GM10266 (cell line): ENCODE measurements at regions not wholly inside any gene's neighbourhood (a gene's known extent, or its start where the extent isn't known, plus 50 kb on each side); places are given as distances from the start of the nearest gene placed in this dataset.

ENCODE experiments used
- DNase-seq: peaks from one replicate; pipeline ENCODE4 v3.0.0; 2012; ENCODE audit errors: extremely low spot score
- TF ChIP-seq, protein P1 (sequence below): IDR thresholded peaks from 2 replicates; pipeline ENCODE4 v1.5.1; 2012; ENCODE audit warnings: mild to moderate bottlenecking, low read depth; ENCODE audit not compliant: control insufficient read depth, insufficient read depth; ENCODE audit errors: missing control alignments

DNA sequence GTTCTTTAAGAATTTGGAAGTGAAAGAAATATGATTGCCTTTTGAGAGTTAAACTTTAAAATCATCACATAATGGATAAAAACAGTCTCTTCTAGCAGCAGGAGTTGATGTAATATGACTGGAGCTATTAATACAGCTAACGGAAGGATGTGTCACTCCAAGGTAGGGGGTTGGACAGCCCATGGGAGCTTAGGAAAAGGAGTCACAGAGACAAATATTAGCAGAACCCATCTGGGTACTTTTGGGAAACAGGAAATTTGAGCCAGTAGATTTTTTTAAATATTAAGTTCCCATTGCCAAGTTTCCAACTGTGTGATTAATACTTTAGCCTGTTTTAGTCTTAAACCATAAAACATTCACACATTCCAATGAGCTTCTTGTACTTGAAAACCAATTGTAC is 164.7 kb upstream of the RIMS1 start:
- TF ChIP-seq, protein P1, sequence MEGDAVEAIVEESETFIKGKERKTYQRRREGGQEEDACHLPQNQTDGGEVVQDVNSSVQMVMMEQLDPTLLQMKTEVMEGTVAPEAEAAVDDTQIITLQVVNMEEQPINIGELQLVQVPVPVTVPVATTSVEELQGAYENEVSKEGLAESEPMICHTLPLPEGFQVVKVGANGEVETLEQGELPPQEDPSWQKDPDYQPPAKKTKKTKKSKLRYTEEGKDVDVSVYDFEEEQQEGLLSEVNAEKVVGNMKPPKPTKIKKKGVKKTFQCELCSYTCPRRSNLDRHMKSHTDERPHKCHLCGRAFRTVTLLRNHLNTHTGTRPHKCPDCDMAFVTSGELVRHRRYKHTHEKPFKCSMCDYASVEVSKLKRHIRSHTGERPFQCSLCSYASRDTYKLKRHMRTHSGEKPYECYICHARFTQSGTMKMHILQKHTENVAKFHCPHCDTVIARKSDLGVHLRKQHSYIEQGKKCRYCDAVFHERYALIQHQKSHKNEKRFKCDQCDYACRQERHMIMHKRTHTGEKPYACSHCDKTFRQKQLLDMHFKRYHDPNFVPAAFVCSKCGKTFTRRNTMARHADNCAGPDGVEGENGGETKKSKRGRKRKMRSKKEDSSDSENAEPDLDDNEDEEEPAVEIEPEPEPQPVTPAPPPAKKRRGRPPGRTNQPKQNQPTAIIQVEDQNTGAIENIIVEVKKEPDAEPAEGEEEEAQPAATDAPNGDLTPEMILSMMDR: no peak
- DNase-seq: no peak

DNA sequence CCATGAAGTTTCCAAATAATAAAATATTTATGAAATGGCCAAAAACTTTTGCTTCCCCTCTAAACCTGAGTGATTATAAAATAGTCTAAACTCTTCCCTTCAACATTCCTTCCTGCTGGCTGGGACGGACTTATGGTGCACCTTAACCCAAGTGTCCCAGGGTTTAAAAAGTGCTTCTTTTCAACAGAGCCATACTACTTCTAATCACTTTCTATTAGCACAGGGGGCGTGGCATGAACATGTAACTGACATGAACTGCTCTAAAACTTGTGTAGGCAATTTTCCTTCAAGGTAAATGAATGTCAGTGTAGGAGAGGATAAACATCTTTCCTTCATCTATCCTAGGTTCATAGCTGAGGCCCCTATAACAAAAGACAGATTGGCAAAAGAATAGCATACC is 163.6 kb upstream of the RIMS1 start:
- TF ChIP-seq, protein P1: no peak
- DNase-seq: no peak

DNA sequence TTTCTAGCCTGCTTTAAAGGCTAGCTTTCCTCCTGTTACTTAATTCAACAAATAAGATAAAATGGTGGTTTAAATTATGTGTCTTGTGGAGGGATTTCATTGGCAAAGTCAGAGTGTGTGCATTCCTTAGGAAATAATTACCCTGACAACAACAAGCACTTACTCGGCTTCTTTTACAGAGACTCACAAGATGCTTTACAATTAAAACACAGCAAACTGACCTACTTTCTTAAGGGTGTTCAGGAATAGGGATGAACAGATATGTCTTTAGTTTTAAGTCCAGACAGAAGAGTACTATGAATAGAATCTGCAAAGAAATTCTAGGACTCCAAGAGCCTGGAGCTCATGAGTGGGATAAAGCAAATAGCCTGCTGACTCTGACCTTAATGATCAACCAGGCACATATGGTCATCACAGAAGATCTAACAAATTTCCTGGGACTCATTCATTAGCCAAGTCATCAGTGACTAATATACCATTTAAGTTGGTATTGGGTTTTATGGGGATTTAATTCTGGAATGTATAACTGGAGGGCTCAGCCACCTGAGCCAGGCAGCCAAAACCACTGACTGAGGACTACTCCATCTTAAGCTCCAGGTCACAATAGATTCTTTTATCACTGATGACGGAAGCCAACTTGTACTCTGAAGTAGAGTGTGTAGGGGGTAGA is 161.8 kb upstream of the RIMS1 start:
- no peak for DNase-seq
- TF ChIP-seq, protein P1: no peak

DNA sequence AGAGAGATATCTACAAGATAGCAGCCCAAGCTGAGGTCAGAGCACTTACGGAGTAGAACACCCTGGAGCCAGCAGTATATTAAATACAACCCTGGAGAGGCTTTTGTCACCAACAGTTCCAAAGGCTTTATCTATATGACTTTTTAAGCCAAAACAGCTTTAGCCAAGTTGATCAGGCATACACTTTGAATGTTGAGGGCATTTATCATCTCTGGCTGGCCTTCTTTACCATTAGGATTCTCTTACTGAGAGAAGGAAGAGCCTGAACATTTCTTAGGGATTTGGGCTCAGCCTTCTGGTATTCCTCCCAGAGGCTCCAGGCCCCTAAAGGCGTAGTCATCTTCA is 161.3 kb upstream of the RIMS1 start:
- TF ChIP-seq, protein P1: no peak

DNA sequence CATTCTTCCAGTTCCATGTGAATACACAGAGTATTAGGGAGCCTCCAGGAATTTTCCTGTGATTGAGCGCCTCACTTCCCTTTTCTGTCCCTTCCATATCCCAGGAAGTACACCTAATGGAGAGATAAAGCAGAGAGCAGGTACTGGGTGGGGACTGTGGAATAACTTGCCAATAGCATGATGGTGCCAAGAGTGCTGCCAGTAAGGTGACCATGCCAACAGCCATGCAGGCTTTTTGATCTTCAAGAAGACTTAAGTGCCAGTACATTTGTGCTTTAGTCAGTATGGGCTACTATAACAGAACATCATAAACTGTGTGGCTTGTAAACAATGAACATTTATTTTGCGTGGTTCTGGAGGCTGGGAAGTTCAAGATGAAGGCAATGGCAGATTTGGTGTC is 160.2 kb upstream of the RIMS1 start:
- no peak for DNase-seq
- TF ChIP-seq, protein P1: no peak

More for the DNA sequence above, 161.3 kb upstream of the RIMS1 start:
- DNase-seq: no peak

DNA sequence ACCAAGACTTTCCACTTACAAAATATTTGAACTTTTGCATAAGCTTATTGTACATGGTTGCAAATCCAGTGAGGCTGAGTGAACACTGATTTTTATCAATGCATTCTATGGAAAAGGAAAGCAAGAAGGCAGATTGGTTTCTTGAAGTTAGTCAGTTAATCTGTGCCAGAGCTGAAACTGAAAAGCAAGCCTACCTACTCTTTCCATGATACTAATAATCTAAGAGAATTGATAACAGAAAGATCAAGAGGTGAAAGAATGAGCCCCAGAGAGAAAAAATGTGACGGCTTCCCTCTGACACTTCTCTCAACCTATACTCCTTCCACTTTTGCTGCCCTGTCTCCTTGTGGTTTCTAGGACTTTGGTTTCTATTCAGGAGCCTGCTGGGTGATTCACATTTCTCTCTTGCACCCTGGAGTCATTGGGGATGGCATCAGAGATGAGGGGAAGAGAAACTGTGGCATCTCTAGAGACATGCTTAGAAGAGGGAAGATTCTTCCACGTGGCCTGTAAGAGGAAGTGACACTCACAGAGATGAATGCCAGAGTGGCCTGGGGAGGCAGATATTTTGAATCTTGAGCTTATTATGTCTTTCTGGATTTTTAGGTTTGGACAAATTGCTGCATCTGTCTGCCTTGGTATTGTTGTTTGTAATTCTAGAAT is 158.6 kb upstream of the RIMS1 start:
- DNase-seq: peak; percentile 3
- TF ChIP-seq, protein P1: no peak

DNA sequence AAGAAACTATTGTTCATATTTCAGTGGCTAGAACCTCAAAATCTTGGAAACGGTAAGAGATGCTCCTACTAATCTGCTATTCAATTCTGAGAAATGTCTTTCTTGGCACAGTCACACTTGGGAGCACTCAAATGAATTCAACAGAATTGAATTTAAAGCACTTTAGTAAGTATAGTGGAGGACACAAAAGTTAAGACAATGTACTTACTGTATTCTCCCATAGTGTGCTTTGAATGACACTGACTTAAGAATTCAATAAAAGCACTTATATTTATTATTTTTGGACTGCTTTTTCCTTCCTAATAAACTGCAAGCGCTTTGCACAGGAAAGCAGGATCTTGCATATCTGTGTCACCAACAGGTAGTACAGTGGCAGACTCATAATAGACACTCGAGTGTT is 156.1 kb upstream of the RIMS1 start:
- TF ChIP-seq, protein P1: no peak
- no peak for DNase-seq
